Parathyroid adenoma (tissue), 2 donors: ENCODE measurements at regions not wholly inside any gene's neighbourhood (a gene's known extent, or its start where the extent isn't known, plus 50 kb on each side); places are given as distances from the start of the nearest gene placed in this dataset.

Experiments
- H2AFZ ChIP-seq: fragments of 300-600 bp; sonication (generic); one replicate; pipeline ENCODE4 v1.7.0; 2017; ENCODE audit warnings: antibody characterized with exemption, mild to moderate bottlenecking
- H3K27ac ChIP-seq: fragments of 300-600 bp; sonication (generic); one replicate; pipeline ENCODE4 v1.7.0; 2017
- H3K27me3 ChIP-seq: fragments of 300-600 bp; sonication (generic); one replicate; pipeline ENCODE4 v1.7.0; 2017; ENCODE audit warnings: low read length; ENCODE audit not compliant: control insufficient read depth, insufficient read depth
- H3K36me3 ChIP-seq: fragments of 300-600 bp; sonication (generic); one replicate; pipeline ENCODE4 v1.7.0; 2017; ENCODE audit warnings: low read length; ENCODE audit not compliant: control insufficient read depth, insufficient read depth
- H3K4me1 ChIP-seq: fragments of 300-600 bp; sonication (generic); one replicate; pipeline ENCODE4 v1.7.0; 2017; ENCODE audit warnings: control low read depth
- H3K4me2 ChIP-seq: fragments of 300-600 bp; sonication (generic); one replicate; pipeline ENCODE4 v1.7.0; 2017; ENCODE audit warnings: low read length
- H3K4me3 ChIP-seq: fragments of 300-600 bp; sonication (generic); one replicate; pipeline ENCODE4 v1.7.0; 2017; ENCODE audit warnings: low read depth, low read length
- H3K79me2 ChIP-seq: fragments of 300-600 bp; sonication (generic); one replicate; pipeline ENCODE4 v1.7.0; 2017; ENCODE audit warnings: control low read depth
- H3K9ac ChIP-seq: fragments of 300-600 bp; sonication (generic); one replicate; pipeline ENCODE4 v1.7.0; 2017; ENCODE audit warnings: mild to moderate bottlenecking
- H3K9me3 ChIP-seq: fragments of 300-600 bp; sonication (generic); one replicate; pipeline ENCODE4 v1.7.0; 2017; ENCODE audit warnings: low read length; ENCODE audit not compliant: control insufficient read depth
- CTCF ChIP-seq: fragments of 300-600 bp; sonication (generic); IDR thresholded peaks from one replicate; pipeline ENCODE4 v1.7.0; 2017; ENCODE audit warnings: antibody characterized with exemption, mild to moderate bottlenecking
- donor health status: primary hyperparathyroidism.

- Histone ChIP-seq H3K79me2 (no peaks in the 10 kb centered on the region), H3K27ac (no peak overlapping the region), H3K9ac (no peak overlapping the region), H3K27me3 (no peaks in the 10 kb centered on the region), H3K9me3 (no peaks in the 10 kb centered on the region), H3K4me3 (no peak overlapping the region), H3K4me1 (no peaks in the 10 kb centered on the region), H3K4me2 (no peak overlapping the region), H3K36me3 (no peaks in the 10 kb centered on the region), H2AFZ (no peak overlapping the region)
- TF ChIP-seq CTCF: no peak
Observed at GRCh38 chr13:44125943-44126469, 246.3 kb downstream of the LACC1 start.

GRCh38 chr13:44128552-44129001, 245.0 kb upstream of the SERP2 start:
- H2AFZ ChIP-seq: no peak overlapping the region
- no peak overlapping the region for H3K27ac ChIP-seq
- no peaks in the 10 kb centered on the region for H3K4me1 ChIP-seq
- TF ChIP-seq CTCF: no peak
- no peaks in the 10 kb centered on the region for H3K36me3 ChIP-seq
- H3K79me2 ChIP-seq: no peaks in the 10 kb centered on the region
- H3K9ac ChIP-seq: no peak overlapping the region
- no peak overlapping the region for H3K4me2 ChIP-seq
- H3K4me3 ChIP-seq: no peak overlapping the region
- H3K27me3 ChIP-seq: no peaks in the 10 kb centered on the region
- H3K9me3 ChIP-seq: no peaks in the 10 kb centered on the region

- TF ChIP-seq CTCF: no peak
- no peaks in the 10 kb centered on the region for H3K4me1 ChIP-seq
- no peaks in the 10 kb centered on the region for H3K36me3 ChIP-seq
- no peaks in the 10 kb centered on the region for H3K27me3 ChIP-seq
- no peaks in the 10 kb centered on the region for H3K9me3 ChIP-seq
- no peaks in the 10 kb centered on the region for H3K79me2 ChIP-seq
- no peak overlapping the region for H3K4me2 ChIP-seq
- no peak overlapping the region for H2AFZ ChIP-seq
- H3K4me3 ChIP-seq: no peak overlapping the region
- no peak overlapping the region for H3K9ac ChIP-seq
- H3K27ac ChIP-seq: no peak overlapping the region
Observed at GRCh38 chr13:44129418-44129817, 244.2 kb upstream of the SERP2 start.

GRCh38 chr13:44131069-44131614, 242.5 kb upstream of the SERP2 start:
- TF ChIP-seq CTCF: no peak
- no peak overlapping the region for H3K4me3 ChIP-seq
- H3K27me3 ChIP-seq: no peaks in the 10 kb centered on the region
- H3K27ac ChIP-seq: no peak overlapping the region
- H3K4me1 ChIP-seq: no peaks in the 10 kb centered on the region
- no peak overlapping the region for H3K4me2 ChIP-seq
- H2AFZ ChIP-seq: no peak overlapping the region
- H3K79me2 ChIP-seq: no peaks in the 10 kb centered on the region
- no peak overlapping the region for H3K9ac ChIP-seq
- no peaks in the 10 kb centered on the region for H3K36me3 ChIP-seq
- H3K9me3 ChIP-seq: no peaks in the 10 kb centered on the region

- Histone ChIP-seq H3K9ac (no peak overlapping the region), H3K79me2 (no peaks in the 10 kb centered on the region), H3K27me3 (no peaks in the 10 kb centered on the region), H3K4me1 (no peaks in the 10 kb centered on the region), H3K27ac (no peak overlapping the region), H2AFZ (no peak overlapping the region), H3K4me3 (no peak overlapping the region), H3K4me2 (no peak overlapping the region), H3K9me3 (no peaks in the 10 kb centered on the region), H3K36me3 (no peaks in the 10 kb centered on the region)
- TF ChIP-seq CTCF: no peak
Observed at GRCh38 chr13:44132710-44133109, 240.9 kb upstream of the SERP2 start.
